GM13977 (cell line): ENCODE measurements at regions not wholly inside any gene's neighbourhood (a gene's known extent, or its start where the extent isn't known, plus 50 kb on each side); places are given as distances from the start of the nearest gene placed in this dataset.

Experiments
- DNase-seq: peaks from one replicate; pipeline ENCODE4 v3.0.0; 2012; ENCODE audit warnings: low spot score
- CTCF ChIP-seq: IDR thresholded peaks from 2 replicates; pipeline ENCODE4 v1.5.1; 2012; ENCODE audit warnings: mild to moderate bottlenecking, control low read depth; ENCODE audit not compliant: insufficient read depth; ENCODE audit errors: extremely low read depth, missing control alignments
- in situ Hi-C: fragments of 300-500 bp; cut with MboI; formaldehyde crosslinking; loops from one replicate; pipeline ENCODE4 v1.12.0; 2022; ENCODE audit warnings: low sequenced_read_pairs, low pct_unique_long_range_greater_than_20kb, mixed read lengths, inconsistent platforms; ENCODE audit not compliant: unreplicated experiment

- TF ChIP-seq CTCF: no peak
- in situ Hi-C loops: loop anchor here (25.0 kb wide), 1 partner anchor 357 kb away; the partner anchor contains the start of gene TLE3
- no peak for DNase-seq
These were observed 277.9 kb downstream of the RPLP1 start for GRCh38 chr15:69730281-69731080.

GRCh38 chr15:69731081-69731330, 278.4 kb downstream of the RPLP1 start:
- no peak for DNase-seq
- no peak for TF ChIP-seq CTCF
- in situ Hi-C loops: loop anchor here (25.0 kb wide), 1 partner anchor 356 kb away; the partner anchor contains the start of gene TLE3

- TF ChIP-seq CTCF: no peak
- DNase-seq: no peak
- in situ Hi-C loops: loop anchor here (25.0 kb wide), 1 partner anchor 356 kb away; the partner anchor contains the start of gene TLE3
These were observed 279.0 kb downstream of the RPLP1 start for GRCh38 chr15:69731581-69731980.

- DNase-seq: no peak
- no peak for TF ChIP-seq CTCF
- in situ Hi-C loops: loop anchor here (25.0 kb wide), 1 partner anchor 355 kb away; the partner anchor contains the start of gene TLE3
These were observed 279.5 kb downstream of the RPLP1 start for GRCh38 chr15:69732133-69732532.

GRCh38 chr15:69734699-69735098, 282.1 kb downstream of the RPLP1 start:
- DNase-seq: no peak
- in situ Hi-C loops: loop anchor here (25.0 kb wide), 1 partner anchor 353 kb away; the partner anchor contains the start of gene TLE3
- no peak for TF ChIP-seq CTCF

- in situ Hi-C loops: loop anchor here (25.0 kb wide), 1 partner anchor 352 kb away; the partner anchor contains the start of gene TLE3
- TF ChIP-seq CTCF: no peak
- DNase-seq: no peak
These were observed 282.5 kb downstream of the RPLP1 start for GRCh38 chr15:69735121-69735520.
